HCT116 (cell line): ENCODE measurements at regions not wholly inside any gene's neighbourhood (a gene's known extent, or its start where the extent isn't known, plus 50 kb on each side); places are given as distances from the start of the nearest gene placed in this dataset.

Source experiments
- CTCF ChIP-seq, 3 experiments: fragments of 200-600 bp in 1 of 3; sonication (generic) in 1 of 3; IDR thresholded peaks in 2 of 3; conservative IDR thresholded peaks in 1 of 3; 2 replicates each; pipeline ENCODE4 v1.5.1; 2012 to 2017; ENCODE audit warnings: low read depth in 2 of 3, low read length in 2 of 3, antibody characterized with exemption in 1 of 3, borderline replicate concordance in 1 of 3, control low read depth in 1 of 3, mild to moderate bottlenecking in 1 of 3, mixed read lengths in 1 of 3, mixed run types in 1 of 3, moderate library complexity in 1 of 3; ENCODE audit not compliant: insufficient read depth in 1 of 3
- JUND ChIP-seq: IDR thresholded peaks from 2 replicates; pipeline ENCODE4 v1.6.1; 2012
- POLR2A ChIP-seq: IDR thresholded peaks from 2 replicates; pipeline ENCODE4 v1.7.0; 2011; ENCODE audit warnings: borderline replicate concordance; ENCODE audit not compliant: insufficient read depth, insufficient read length; ENCODE audit errors: extremely low read depth

- TF ChIP-seq JUND (no peak), POLR2A (no peak), CTCF (IDR thresholded peaks at IDR 0.05 in 2 of 3, conservative IDR thresholded peaks at IDR 0.05 in 1 of 3; ENCODE audit: borderline replicate concordance in 1 of 3, insufficient read depth in 1 of 3, low read depth in 2 of 3, low read length in 2 of 3) (no peak)
Measured at GRCh38 chr2:220182790-220183189, 555.4 kb downstream of the SLC4A3 start.
